Uterus (tissue), 3 donors: ENCODE measurements at regions not wholly inside any gene's neighbourhood (a gene's known extent, or its start where the extent isn't known, plus 50 kb on each side); places are given as distances from the start of the nearest gene placed in this dataset.

Experiments
- DNase-seq, 2 donors: peaks; one replicate each; pipeline ENCODE4 v3.0.0-alpha.2; 2019 to 2020
- H3K27ac ChIP-seq, 2 donors: fragments of 200-600 bp; sonication (generic); 1 replicate in 1 of 2; 2 replicates in 1 of 2; pipeline ENCODE4 v1.5.1; 2016 to 2018
- H3K27me3 ChIP-seq, 2 donors: fragments of 200-600 bp; sonication (generic); one replicate each; pipeline ENCODE4 v1.5.1; 2018 to 2019; ENCODE audit warnings: control low read depth in 1 of 2
- H3K36me3 ChIP-seq, 2 donors: fragments of 200-600 bp; sonication (generic); one replicate each; pipeline ENCODE4 v1.5.1; 2019; ENCODE audit warnings: control low read depth in 1 of 2
- H3K4me1 ChIP-seq, 2 donors: fragments of 200-600 bp; sonication (generic); one replicate each; pipeline ENCODE4 v1.5.1; 2018 to 2019; ENCODE audit warnings: control low read depth in 1 of 2
- H3K4me3 ChIP-seq, 2 donors: fragments of 200-600 bp; sonication (generic); 1 replicate in 1 of 2; 2 replicates in 1 of 2; pipeline ENCODE4 v1.5.1; 2018 to 2019; ENCODE audit warnings: mild to moderate bottlenecking in 1 of 2
- H3K9me3 ChIP-seq, 2 donors: fragments of 200-600 bp; sonication (generic); one replicate each; pipeline ENCODE4 v1.5.1; 2019; ENCODE audit warnings: control low read depth in 1 of 2
- CTCF ChIP-seq, 4 experiments: fragments of 200-600 bp in 2 of 4; fragments of 450-650 bp in 2 of 4; sonication (generic) in 2 of 4; IDR thresholded peaks; one replicate each; pipeline ENCODE4 v1.5.1; 2016 to 2019; ENCODE audit warnings: antibody characterized with exemption in 4 of 4, mild to moderate bottlenecking in 2 of 4, moderate library complexity in 1 of 4
- POLR2A ChIP-seq, 2 donors: fragments of 450-650 bp; IDR thresholded peaks; one replicate each; pipeline ENCODE4 v1.6.1; 2016; ENCODE audit warnings: antibody characterized with exemption in 2 of 2, mild to moderate bottlenecking in 1 of 2, moderate library complexity in 1 of 2
- intact Hi-C: fragments of 100-400 bp; cut with DNase I; formaldehyde crosslinking; loops from one replicate; pipeline ENCODE4 v1.15.1; 2023; ENCODE audit warnings: low total_unique reads
- donor health status: DM: yes; HTN: yes; CAD: no.

- TF ChIP-seq POLR2A (IDR thresholded peaks at IDR 0.05) (no peak), CTCF (IDR thresholded peaks at IDR 0.05) (no peak)
- Histone ChIP-seq H3K36me3 (no peaks in the 10 kb centered on the region), H3K4me3 (no peak overlapping the region), H3K27me3 (no peaks in the 10 kb centered on the region), H3K4me1 (no peaks in the 10 kb centered on the region), H3K27ac (no peak overlapping the region), H3K9me3 (no peaks in the 10 kb centered on the region)
- intact Hi-C loops, result no loop called here
- DNase-seq, result no peak
These were observed 261.4 kb upstream of the NRIP1 start for GRCh38 chr21:15326032-15326867.

- intact Hi-C loops, result no loop called here
These were observed 263.0 kb upstream of the NRIP1 start for GRCh38 chr21:15327637-15328265.

DNA sequence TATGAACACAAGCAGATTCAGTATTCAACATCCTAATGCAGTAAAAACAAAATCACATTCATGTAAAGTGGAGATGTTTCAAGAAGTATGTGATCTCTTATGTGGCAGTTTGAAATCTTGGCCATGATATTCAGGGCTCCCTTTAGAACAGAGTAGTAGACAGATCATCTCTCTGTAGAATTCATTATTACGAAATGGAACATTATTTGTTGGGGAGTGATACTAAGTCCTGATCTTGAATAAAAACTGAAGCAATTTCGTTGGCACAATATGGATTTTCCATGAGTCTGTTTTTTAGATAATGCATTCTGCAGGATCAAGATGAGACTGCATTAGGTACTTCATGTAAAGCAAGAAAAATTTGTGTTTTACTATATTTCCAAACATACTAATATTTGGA, 264.4 kb upstream of the NRIP1 start:
- no peaks in the 10 kb centered on the region for H3K27me3 ChIP-seq
- no peak overlapping the region for H3K4me3 ChIP-seq
- no peak overlapping the region for H3K27ac ChIP-seq
- intact Hi-C loops, result no loop called here
- no peaks in the 10 kb centered on the region for H3K4me1 ChIP-seq
- TF ChIP-seq CTCF (IDR thresholded peaks at IDR 0.05) (no peak), POLR2A (IDR thresholded peaks at IDR 0.05) (no peak)
- H3K9me3 ChIP-seq, result no peaks in the 10 kb centered on the region
- DNase-seq, result no peak
- no peaks in the 10 kb centered on the region for H3K36me3 ChIP-seq

More at GRCh38 chr21:15327637-15328265, 263.0 kb upstream of the NRIP1 start:
- no peak for DNase-seq
- H3K9me3 ChIP-seq, result no peaks in the 10 kb centered on the region
- no peaks in the 10 kb centered on the region for H3K27me3 ChIP-seq
- H3K36me3 ChIP-seq, result no peaks in the 10 kb centered on the region
- TF ChIP-seq CTCF (IDR thresholded peaks at IDR 0.05) (no peak), POLR2A (IDR thresholded peaks at IDR 0.05) (no peak)
- H3K27ac ChIP-seq, result no peak overlapping the region
- no peak overlapping the region for H3K4me3 ChIP-seq
- no peaks in the 10 kb centered on the region for H3K4me1 ChIP-seq

DNA sequence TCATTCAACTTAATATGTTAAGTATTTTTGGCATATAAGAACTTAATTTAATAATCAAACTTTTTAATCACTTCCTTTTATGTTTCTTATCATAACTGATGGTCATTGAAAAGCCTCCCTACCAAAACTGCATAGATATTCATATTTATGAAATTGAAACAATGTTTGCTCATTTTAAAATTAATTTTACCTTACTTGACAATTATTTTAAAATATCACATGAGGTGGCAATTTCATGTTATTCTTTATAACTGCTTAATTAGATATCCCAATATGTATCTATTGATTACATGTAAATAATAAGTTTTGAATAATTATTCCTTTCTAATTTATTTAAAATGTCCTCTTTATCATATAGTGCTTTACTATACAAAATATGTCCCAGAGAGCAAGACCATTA, 266.1 kb upstream of the NRIP1 start:
- no peak overlapping the region for H3K27ac ChIP-seq
- no peaks in the 10 kb centered on the region for H3K9me3 ChIP-seq
- no peaks in the 10 kb centered on the region for H3K27me3 ChIP-seq
- intact Hi-C loops, result no loop called here
- no peak for TF ChIP-seq CTCF (IDR thresholded peaks at IDR 0.05)
- TF ChIP-seq POLR2A (IDR thresholded peaks at IDR 0.05), result no peak
- no peak for DNase-seq
- H3K4me3 ChIP-seq, result no peak overlapping the region
- no peaks in the 10 kb centered on the region for H3K36me3 ChIP-seq
- no peaks in the 10 kb centered on the region for H3K4me1 ChIP-seq

- no peak for TF ChIP-seq POLR2A (IDR thresholded peaks at IDR 0.05)
- no peak for TF ChIP-seq CTCF (IDR thresholded peaks at IDR 0.05)
- no peak overlapping the region for H3K4me3 ChIP-seq
- no peak overlapping the region for H3K27ac ChIP-seq
- H3K4me1 ChIP-seq, result no peaks in the 10 kb centered on the region
- intact Hi-C loops, result no loop called here
- H3K27me3 ChIP-seq, result no peaks in the 10 kb centered on the region
- H3K9me3 ChIP-seq, result no peaks in the 10 kb centered on the region
- no peaks in the 10 kb centered on the region for H3K36me3 ChIP-seq
- DNase-seq, result no peak
These were observed 267.8 kb upstream of the NRIP1 start for GRCh38 chr21:15332572-15332971.
